MM.1S (cell line): ENCODE measurements at regions not wholly inside any gene's neighbourhood (a gene's known extent, or its start where the extent isn't known, plus 50 kb on each side); places are given as distances from the start of the nearest gene placed in this dataset.

ENCODE experiments used
- CTCF ChIP-seq: fragments of 300-600 bp; sonication (generic); IDR thresholded peaks from 2 replicates; pipeline ENCODE4 v1.5.1; 2016; ENCODE audit warnings: antibody characterized with exemption, low read length, mixed read lengths
- EZH2 ChIP-seq: fragments of 300-600 bp; sonication (generic); optimal IDR thresholded peaks from 2 replicates; pipeline ENCODE3; 2017; ENCODE audit warnings: low read depth, mild to moderate bottlenecking, antibody characterized with exemption, low read length, mixed read lengths

DNA sequence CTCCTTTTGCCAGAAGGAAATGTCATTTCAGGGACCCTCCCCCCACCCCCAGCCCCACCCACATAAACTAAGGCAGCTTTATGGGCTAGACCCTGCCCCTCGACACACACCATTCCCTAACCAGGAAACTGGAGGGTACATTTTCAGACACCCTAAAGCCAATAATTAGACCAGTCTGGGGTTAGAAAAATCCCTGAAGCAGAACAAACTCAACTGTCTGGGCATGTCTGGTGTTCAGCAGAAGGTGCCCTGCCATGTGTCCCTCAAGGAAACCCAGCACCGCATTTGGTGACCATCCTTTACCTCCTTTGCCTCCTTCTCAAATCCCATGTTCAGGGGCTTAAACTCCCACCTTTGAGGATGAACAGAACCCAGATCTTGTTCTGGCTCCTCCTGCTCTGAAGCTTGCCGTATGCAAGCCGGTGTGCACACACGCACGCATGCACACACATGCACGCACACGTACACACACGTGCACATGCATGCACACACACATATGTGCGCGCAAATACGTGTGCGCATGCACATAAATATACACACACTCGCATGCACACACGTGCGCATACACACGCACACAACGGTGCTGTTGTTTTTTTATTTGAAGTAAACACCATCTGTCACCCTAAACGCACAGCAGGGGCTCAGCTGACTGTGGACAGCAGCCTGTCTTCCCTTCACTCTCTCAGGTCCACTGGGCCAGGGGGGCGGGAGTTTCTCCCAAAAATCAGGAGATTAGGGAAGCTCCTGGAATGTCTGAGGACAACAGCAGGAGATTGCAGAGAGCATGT lies 156.8 kb upstream of the TNRC6C start:
- TF ChIP-seq CTCF (no peak), EZH2 (no peak)
